B cell (primary cell): ENCODE measurements at regions not wholly inside any gene's neighbourhood (a gene's known extent, or its start where the extent isn't known, plus 50 kb on each side); places are given as distances from the start of the nearest gene placed in this dataset.

Experiments
- ATAC-seq: fragments of 200-7000 bp; cut with Tn5 transposase; one replicate; pipeline ENCODE4 v1.10.0; 2021; ENCODE audit warnings: low read depth, mild to moderate bottlenecking, moderate number of reproducible peaks, moderate library complexity
- CTCF ChIA-PET: fragments of 350-600 bp; sonication (Branson Sonifier 250); formaldehyde crosslinking; loops from one replicate; lab custom pipeline; 2021; ENCODE audit warnings: antibody characterized with exemption, inconsistent platforms; lab: Charles Lee
- POLR2A ChIA-PET: fragments of 350-600 bp; sonication (Branson Sonifier 250); formaldehyde crosslinking; loops from one replicate; lab custom pipeline; 2021; ENCODE audit warnings: antibody characterized with exemption; lab: Charles Lee
- DNase-seq: peaks from one replicate; pipeline ENCODE4 v3.0.0; 2013
- H2AFZ ChIP-seq: 2 replicates; pipeline ENCODE4 v1.6.1; 2012; ENCODE audit warnings: mild to moderate bottlenecking, low read depth, low read length; ENCODE audit not compliant: insufficient read depth, poor library complexity, severe bottlenecking
- H3K27ac ChIP-seq, 2 donors: 1 replicate in 1 of 2; 2 replicates in 1 of 2; pipeline ENCODE4 v1.5.1; 2012 to 2013; ENCODE audit warnings: low read length in 2 of 2, mild to moderate bottlenecking in 2 of 2, moderate library complexity in 1 of 2
- H3K27me3 ChIP-seq, 4 experiments: fragments of 200-600 bp in 1 of 4; sonication (generic) in 1 of 4; replicated peaks in 1 of 4; 1 replicate in 2 of 4; 2 replicates in 2 of 4; pipeline versions ENCODE4 v1.6.1 to v1.7.0; 2013 to 2016; ENCODE audit warnings: low read length in 3 of 4, mild to moderate bottlenecking in 2 of 4, mixed read lengths in 1 of 4, moderate library complexity in 1 of 4; ENCODE audit not compliant: insufficient read depth in 4 of 4, control insufficient read depth in 3 of 4; ENCODE audit errors: control extremely low read depth in 1 of 4
- H3K36me3 ChIP-seq, 2 experiments: replicated peaks in 1 of 2; 1 replicate in 1 of 2; 2 replicates in 1 of 2; pipeline versions ENCODE4 v1.6.1 to v1.7.1; 2013; ENCODE audit warnings: low read length in 1 of 2; ENCODE audit not compliant: insufficient read depth in 2 of 2, control insufficient read depth in 1 of 2; ENCODE audit errors: control extremely low read depth in 1 of 2, extremely low read depth in 1 of 2
- H3K4me1 ChIP-seq, 2 donors: fragments of 200-600 bp in 1 of 2; sonication (generic) in 1 of 2; 1 replicate in 1 of 2; 2 replicates in 1 of 2; pipeline versions ENCODE4 v1.5.1 to v1.6.1; 2013 to 2017; ENCODE audit warnings: low read length in 2 of 2; ENCODE audit not compliant: control insufficient read depth in 2 of 2, insufficient read depth in 2 of 2
- H3K4me2 ChIP-seq: replicated peaks from 2 replicates; pipeline ENCODE3; 2012; ENCODE audit warnings: mild to moderate bottlenecking, low read depth, low read length; ENCODE audit not compliant: poor library complexity, severe bottlenecking
- H3K4me3 ChIP-seq, 5 experiments: fragments of 200-600 bp in 1 of 5; sonication (generic) in 1 of 5; 1 replicate in 3 of 5; 2 replicates in 2 of 5; pipeline versions ENCODE4 v1.5.1 to v1.7.0; 2011 to 2016; ENCODE audit warnings: low read length in 4 of 5, mild to moderate bottlenecking in 4 of 5, low read depth in 2 of 5, control low read depth in 1 of 5, moderate library complexity in 1 of 5; ENCODE audit not compliant: insufficient read depth in 1 of 5; ENCODE audit errors: control extremely low read depth in 1 of 5, extremely low read depth in 1 of 5
- H3K79me2 ChIP-seq: fragments of 200-600 bp; sonication (generic); one replicate; pipeline ENCODE4 v1.6.0; 2016; ENCODE audit warnings: low read length; ENCODE audit not compliant: control insufficient read depth, insufficient read depth
- H3K9ac ChIP-seq: fragments of 200-600 bp; sonication (generic); 2 replicates; pipeline ENCODE4 v1.6.1; 2017; ENCODE audit warnings: mild to moderate bottlenecking, low read length, moderate library complexity
- H3K9me3 ChIP-seq, 3 donors: one replicate each; pipeline versions ENCODE4 v1.6.1 to v1.7.1; 2013; ENCODE audit warnings: low read length in 2 of 3; ENCODE audit not compliant: control insufficient read depth in 2 of 3, insufficient read depth in 1 of 3; ENCODE audit errors: control extremely low read depth in 1 of 3
- H4K20me1 ChIP-seq: 2 replicates; pipeline ENCODE4 v1.6.0; 2012; ENCODE audit warnings: mild to moderate bottlenecking, low read length; ENCODE audit not compliant: insufficient read depth, control insufficient read depth, poor library complexity, severe bottlenecking
- H3K27ac Mint-ChIP-seq: one replicate; pipeline ENCODE4 v1.8.0; 2021; ENCODE audit warnings: mixed read lengths
- H3K27me3 Mint-ChIP-seq: one replicate; pipeline ENCODE4 v1.8.0; 2021; ENCODE audit warnings: mixed read lengths
- H3K4me1 Mint-ChIP-seq: one replicate; pipeline ENCODE4 v1.8.0; 2021; ENCODE audit warnings: mixed read lengths
- H3K4me3 Mint-ChIP-seq: one replicate; pipeline ENCODE4 v1.8.0; 2021; ENCODE audit warnings: mixed read lengths
- H3K9me3 Mint-ChIP-seq: one replicate; pipeline ENCODE4 v1.8.0; 2022; ENCODE audit warnings: mixed read lengths; ENCODE audit not compliant: insufficient read depth
- EZH2 ChIP-seq: IDR thresholded peaks from 2 replicates; pipeline ENCODE4 v1.6.1; 2012; ENCODE audit warnings: borderline replicate concordance, low read depth, mild to moderate bottlenecking, moderate library complexity, low read length; ENCODE audit not compliant: insufficient read depth, poor library complexity, severe bottlenecking
- WGBS: methylation state at CpG from one replicate; pipeline ENCODE4 v1.1.5; 2013; ENCODE audit warnings: missing lambda C conversion rate; ENCODE audit not compliant: insufficient coverage; 5-methylcytosine and 5-hydroxymethylcytosine counted together
- intact Hi-C: fragments of 100-400 bp; cut with micrococcal nuclease; formaldehyde crosslinking; loops from one replicate; pipeline ENCODE4 v1.10.0; 2022
- TF ChIP-seq, protein P1 (sequence below): fragments of 200-600 bp; IDR thresholded peaks from one replicate; pipeline ENCODE4 v1.8.0; 2022; ENCODE audit warnings: antibody characterized with exemption, mild to moderate bottlenecking

DNA sequence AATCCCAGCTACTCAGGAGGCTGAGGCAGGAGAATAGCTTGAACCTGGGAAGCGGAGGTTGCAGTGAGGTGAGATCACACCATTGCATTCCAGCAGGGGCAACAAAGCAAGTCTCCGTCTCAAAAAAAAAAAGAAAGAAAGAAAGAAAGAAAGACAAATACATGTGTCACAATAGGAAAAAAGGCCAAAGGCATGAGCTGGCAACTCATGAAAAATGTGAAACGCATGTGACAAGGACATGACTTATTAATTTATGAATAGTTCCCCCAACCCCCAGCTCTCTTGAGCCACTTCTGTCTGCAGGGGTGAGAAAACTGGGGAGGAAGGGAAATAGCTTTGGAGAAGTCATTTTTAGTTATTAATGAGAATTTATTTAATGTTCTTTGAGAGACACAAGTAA lies 120.6 kb downstream of the AIPL1 start:
- Mint-ChIP-seq H3K4me3 (no peak overlapping the region), H3K4me1 (no peaks in the 10 kb centered on the region), H3K27ac (no peak overlapping the region), H3K27me3 (peaks cover 39% of the 10 kb centered on the region), H3K9me3 (no peaks in the 10 kb centered on the region)
- WGBS = 86% methylated on average over 2 of the region's 3 CpGs
- POLR2A ChIA-PET = no interaction called here
- Histone ChIP-seq H2AFZ (no peak overlapping the region), H3K27ac (no peak overlapping the region), H3K27me3 (peaks cover 0 to 6% (median under 1%) of the 10 kb centered on the region in 4 experiments), H3K9ac (no peak overlapping the region), H3K79me2 (no peaks in the 10 kb centered on the region), H3K9me3 (peaks cover 0 to 3% (median 0%) of the 10 kb centered on the region in 3 donors), H3K36me3 (no peaks in the 10 kb centered on the region), H3K4me1 (no peaks in the 10 kb centered on the region), H3K4me2 (no peak overlapping the region), H3K4me3 (no peak overlapping the region), H4K20me1 (no peaks in the 10 kb centered on the region)
- CTCF ChIA-PET = no interaction called here
- TF ChIP-seq, protein P1, sequence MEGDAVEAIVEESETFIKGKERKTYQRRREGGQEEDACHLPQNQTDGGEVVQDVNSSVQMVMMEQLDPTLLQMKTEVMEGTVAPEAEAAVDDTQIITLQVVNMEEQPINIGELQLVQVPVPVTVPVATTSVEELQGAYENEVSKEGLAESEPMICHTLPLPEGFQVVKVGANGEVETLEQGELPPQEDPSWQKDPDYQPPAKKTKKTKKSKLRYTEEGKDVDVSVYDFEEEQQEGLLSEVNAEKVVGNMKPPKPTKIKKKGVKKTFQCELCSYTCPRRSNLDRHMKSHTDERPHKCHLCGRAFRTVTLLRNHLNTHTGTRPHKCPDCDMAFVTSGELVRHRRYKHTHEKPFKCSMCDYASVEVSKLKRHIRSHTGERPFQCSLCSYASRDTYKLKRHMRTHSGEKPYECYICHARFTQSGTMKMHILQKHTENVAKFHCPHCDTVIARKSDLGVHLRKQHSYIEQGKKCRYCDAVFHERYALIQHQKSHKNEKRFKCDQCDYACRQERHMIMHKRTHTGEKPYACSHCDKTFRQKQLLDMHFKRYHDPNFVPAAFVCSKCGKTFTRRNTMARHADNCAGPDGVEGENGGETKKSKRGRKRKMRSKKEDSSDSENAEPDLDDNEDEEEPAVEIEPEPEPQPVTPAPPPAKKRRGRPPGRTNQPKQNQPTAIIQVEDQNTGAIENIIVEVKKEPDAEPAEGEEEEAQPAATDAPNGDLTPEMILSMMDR = no peak
- no peak for TF ChIP-seq EZH2
- intact Hi-C loops = no loop called here
- DNase-seq = no peak
- ATAC-seq = no peak

- peaks cover 0 to 3% (median 0%) of the 10 kb centered on the region in 3 donors for H3K9me3 ChIP-seq
- TF ChIP-seq EZH2 = no peak
- TF ChIP-seq, protein P1 = no peak
- no peak overlapping the region for H2AFZ ChIP-seq
- no peaks in the 10 kb centered on the region for H3K79me2 ChIP-seq
- no peaks in the 10 kb centered on the region for H3K36me3 ChIP-seq
- ChIA-PET CTCF (no interaction called here), POLR2A (no interaction called here)
- no peaks in the 10 kb centered on the region for H3K4me1 ChIP-seq
- DNase-seq = no peak
- ATAC-seq = no peak
- Mint-ChIP-seq H3K4me1 (no peaks in the 10 kb centered on the region), H3K27me3 (peaks cover 44% of the 10 kb centered on the region), H3K4me3 (no peak overlapping the region), H3K27ac (no peak overlapping the region), H3K9me3 (no peaks in the 10 kb centered on the region)
- 93% methylated on average over 12 of the region's 12 CpGs for WGBS
- H3K9ac ChIP-seq = no peak overlapping the region
- intact Hi-C loops = no loop called here
- H3K4me2 ChIP-seq = no peak overlapping the region
- H4K20me1 ChIP-seq = no peaks in the 10 kb centered on the region
- H3K4me3 ChIP-seq = no peak overlapping the region
- H3K27me3 ChIP-seq = peaks cover 0 to 6% (median 0%) of the 10 kb centered on the region in 4 experiments
- no peak overlapping the region for H3K27ac ChIP-seq
Measured at GRCh38 chr17:6313835-6314234, 121.1 kb downstream of the AIPL1 start.
